22Rv1 (cell line): ENCODE measurements at regions not wholly inside any gene's neighbourhood (a gene's known extent, or its start where the extent isn't known, plus 50 kb on each side); places are given as distances from the start of the nearest gene placed in this dataset.

Experiments used
- CTCF ChIP-seq: fragments of 450-650 bp; IDR thresholded peaks from 2 replicates; pipeline ENCODE4 v1.5.1; 2017; ENCODE audit warnings: mild to moderate bottlenecking
- ZFX ChIP-seq: fragments of 450-650 bp; IDR thresholded peaks from 2 replicates; pipeline ENCODE4 v1.6.1; 2017; ENCODE audit warnings: antibody characterized with exemption, borderline replicate concordance

DNA sequence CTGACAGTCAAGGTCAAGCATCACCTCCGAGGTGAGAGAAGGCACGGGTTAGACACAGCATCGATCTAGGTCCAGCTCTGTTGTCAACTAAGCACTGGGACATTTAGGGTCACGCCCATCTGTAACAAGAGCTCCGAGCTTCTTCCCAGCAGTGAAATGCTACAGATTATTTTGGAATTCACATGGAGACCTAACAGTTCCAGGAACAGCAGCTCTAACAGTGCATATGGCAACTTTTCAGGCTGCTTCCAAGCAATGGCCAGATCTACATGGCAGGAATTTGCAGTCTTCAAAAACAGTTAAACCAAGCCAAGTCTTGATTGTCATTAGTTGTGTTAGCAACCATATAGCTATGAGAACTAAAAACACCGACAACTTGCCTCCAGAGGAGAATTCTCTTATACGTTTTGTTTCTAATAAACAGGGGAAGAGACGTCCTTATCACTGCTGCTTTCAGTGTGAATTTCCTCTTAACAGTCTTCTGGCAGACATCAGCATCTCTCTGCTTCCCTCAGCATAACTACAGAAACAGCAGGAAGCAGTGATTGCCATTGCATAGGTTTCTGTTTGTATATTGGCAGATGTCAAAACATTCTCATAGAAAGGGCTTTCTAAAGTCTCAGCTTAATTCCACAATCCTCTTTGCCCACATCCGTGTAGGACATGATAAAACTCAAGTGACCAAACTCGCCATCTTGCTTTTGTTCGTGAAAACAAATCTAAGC, 242.1 kb upstream of the DAPK1 start:
- no peak for TF ChIP-seq CTCF
- TF ChIP-seq ZFX, result no peak
